ENCODE measurements at regions not wholly inside any gene's neighbourhood (a gene's known extent, or its start where the extent isn't known, plus 50 kb on each side); places are given as distances from the start of the nearest gene placed in this dataset.

DNA sequence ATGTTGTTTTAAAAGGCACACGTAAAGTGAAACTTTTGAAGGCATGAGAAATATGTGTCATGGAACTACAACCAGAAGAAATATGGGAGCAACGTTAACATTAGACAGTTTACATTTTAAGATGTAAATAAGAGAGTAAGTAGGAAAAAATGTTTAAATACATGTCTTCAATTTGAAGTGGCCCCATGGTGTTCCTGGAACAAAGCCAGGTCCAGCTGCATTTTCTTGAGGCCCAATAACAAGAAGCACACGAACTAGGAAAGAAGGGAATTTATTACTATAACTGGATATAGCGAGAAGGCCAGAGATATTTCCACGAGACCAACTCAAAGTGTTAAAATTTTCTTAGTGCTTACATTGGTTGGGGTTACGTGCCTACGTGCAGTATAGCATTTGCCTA, 458.1 kb downstream of the KCTD8 start:
- DNase-seq: no peak

DNA sequence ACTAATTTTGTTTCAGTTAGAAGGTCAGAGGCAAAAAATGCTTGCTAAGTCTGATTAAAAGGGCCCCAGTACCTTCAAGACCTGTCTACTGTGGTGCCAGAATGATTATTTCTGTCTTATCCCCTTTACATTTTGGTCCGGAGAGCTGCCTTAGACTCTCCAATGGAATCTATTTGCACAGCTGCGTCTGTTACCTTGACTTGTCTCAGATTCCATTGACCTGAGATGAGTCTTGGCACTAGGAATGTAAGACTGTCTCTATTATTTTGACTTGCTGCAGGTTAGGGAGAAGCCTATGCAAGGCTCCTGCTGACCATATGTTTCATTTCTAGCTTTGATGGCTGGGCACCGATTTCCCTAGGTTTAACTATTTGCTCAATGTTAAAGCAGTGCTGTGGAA, 457.6 kb downstream of the KCTD8 start:
- no peak for DNase-seq

DNA sequence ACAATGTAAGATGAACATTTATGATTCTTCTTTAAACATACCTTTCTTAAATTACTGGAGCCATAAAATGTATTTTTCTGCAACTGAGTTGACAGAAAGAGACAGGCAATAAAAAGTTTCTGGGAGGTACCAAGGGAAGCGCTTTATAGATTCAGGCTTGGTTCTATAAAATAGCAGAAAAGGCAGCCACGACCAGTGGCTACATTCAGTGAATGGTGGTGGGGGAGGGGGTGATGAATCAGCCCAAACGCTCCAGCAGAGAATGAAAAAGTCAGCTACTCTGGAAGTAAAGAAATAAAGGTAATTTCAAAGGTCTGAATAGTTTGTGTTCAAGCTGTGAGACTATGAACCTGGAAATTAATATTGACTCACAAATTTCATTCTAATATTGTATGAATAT, 456.1 kb downstream of the KCTD8 start:
- no peak for DNase-seq

DNA sequence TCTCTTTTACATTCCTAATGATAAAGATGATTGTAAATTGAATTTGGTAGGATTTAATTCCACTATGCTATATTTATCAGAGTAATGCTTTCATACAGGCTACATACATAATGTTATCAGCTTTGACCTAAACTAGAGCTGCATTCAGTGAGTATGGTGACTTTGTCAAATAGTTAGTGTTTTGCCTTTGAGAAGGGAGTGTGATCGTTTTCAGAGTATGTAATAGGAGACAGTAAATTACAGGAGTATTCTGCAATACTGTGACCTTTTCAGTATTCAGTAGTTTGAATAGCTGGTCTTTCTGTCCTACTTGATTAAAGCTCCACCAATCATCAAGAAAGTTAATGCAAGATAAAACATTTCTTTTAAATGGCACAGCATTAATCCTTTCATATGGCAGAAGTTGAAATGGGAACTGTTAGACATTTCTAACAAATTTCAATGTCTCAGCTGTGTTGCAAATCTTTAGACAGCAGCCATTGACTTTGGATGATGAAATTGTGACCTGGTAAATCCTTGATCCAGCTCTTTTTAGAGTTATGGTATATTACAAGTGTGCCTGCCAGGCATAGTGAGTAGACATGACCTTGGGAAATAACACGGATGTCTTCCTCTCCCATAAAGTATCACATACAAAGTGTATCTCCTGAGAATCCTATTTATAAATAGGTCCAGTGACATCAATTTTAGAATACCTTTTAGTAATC, 455.3 kb downstream of the KCTD8 start:
- DNase-seq: no peak

DNA sequence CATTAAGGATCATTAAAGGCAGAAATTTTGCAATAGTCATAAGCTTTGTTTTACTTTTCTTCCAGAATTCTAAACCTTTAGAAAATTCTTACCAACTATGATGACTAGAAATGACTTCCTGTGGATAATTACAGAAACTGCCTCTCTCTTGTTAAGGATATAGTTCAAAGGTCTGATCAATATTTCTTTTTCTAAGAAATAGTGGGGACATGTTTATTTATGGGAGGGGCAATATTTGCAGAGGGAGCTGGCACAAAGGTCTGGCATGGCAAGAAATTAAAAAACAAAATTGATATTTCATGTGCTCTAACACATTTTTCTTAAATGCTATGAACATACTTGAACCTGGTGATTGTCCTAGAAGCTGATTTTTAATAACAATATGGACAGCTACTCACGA, 448.9 kb downstream of the KCTD8 start:
- no peak for DNase-seq

DNA sequence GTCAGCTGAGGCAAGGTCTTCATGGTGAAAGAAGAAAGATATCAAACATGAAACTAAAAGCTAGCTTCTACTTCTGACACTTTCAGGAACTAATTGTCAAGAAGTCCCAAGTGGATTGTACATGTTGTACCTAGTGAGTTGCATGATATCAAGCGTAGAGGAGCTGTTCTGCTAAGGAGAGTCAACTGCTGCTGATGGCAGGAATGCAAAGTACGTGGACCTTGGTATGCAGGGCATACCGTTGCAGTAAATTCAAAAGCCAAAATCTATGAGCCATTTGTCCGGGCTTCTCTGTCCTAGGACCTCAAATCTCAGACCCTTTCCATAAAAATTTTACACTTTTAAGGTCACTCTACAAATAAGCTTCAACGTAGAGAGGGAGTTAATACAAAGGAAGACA, 446.2 kb downstream of the KCTD8 start:
- no peak for DNase-seq

DNA sequence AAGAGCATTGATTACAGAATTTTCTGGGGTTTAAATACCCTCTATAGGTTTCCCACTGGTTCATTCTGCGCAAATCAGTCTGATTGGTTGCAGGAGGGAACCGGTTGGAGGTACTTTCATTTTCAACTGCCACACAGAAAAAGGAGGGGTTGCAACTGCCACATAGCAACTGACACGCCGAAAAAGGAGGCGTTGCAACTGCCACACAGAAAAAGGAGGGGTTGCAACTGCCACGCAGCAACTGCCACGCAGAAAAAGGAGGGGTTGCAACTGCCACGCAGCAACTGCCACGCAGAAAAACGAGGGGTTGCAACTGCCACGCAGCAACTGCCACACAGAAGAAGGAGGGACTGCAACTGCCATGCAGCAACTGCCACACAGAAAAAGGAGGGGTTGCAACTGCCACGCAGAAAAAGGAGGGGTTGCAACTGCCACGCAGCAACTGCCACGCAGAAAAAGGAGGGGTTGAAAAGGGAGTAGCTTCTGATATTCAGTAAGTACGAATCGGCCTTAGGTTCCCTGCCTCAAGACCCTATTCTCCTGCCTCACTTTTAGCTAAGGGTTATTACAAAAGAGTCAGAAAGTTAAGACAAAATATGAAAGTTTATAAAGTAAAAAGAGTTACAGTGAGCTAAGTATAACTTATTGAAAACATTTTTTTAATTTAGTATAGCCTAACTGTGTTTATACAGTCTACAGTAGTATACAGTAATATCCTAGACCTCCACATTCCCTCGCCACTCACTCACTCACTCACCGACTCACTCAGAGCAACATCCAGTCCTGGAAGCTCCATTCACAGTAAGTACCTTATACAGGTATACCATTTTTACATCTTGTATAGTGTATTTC, 431.8 kb downstream of the KCTD8 start:
- DNase-seq: no peak

DNA sequence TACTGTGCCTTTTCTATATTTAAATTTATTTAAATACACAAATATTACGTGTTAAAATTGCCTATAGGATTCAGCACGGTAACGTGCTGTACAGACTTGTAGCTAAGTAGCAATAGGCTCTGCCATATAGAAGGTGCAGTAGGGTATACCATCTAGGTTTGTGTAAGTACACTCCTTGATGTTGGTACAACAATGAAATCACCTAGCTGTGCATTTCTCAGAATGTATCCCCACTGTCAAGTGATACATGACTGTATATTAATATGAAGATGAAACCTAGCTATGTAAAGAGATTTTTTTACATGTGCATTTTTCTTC, 431.2 kb downstream of the KCTD8 start:
- no peak for DNase-seq

DNA sequence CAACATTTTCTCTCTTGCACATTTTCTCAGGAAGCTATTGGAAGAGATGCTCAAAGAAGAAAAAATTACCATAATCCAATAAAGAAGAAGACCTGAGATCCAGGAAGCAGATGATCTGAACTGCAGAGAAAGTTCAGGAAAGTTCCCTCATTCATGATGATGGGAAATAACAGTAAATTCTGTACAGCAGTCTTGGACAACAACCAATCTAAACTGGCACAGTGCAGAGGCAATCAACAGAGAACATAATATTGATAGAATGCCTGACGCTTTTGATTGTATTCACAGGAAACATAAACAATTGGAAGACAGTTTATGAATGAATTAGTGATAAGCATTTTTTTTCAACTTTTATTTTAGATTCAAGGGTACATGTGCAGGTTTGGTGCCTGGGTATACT, 428.9 kb downstream of the KCTD8 start:
- DNase-seq: no peak

DNA sequence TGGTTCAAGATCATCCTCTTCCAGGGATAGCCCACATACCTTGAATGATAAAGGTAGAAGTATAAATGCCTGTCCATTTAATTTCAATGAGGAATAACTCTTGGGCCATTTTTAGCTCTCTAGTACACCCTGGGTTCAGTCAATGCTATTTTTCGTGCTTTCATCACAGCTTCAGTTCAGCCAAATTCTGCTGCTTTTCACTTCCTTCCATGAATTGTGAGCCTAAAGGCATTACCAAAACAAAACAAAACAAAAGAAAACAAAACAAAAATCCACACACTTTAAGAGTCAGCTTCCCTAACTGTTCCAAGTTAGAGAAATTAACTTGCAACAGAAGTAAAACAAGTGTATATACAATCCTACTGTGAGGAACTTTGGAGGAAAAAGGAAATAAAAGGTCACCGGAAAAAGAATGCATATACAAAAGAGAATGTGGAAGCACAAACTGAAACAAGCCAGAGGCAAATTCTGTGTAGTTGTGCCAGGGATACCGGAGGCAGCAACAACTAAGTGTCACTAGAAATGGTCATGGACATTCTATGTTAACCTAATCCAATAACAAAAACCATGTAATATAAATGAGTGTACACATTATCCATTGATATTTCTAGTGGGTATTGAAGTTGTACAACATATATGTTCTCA, 423.1 kb downstream of the KCTD8 start:
- DNase-seq: no peak

DNA sequence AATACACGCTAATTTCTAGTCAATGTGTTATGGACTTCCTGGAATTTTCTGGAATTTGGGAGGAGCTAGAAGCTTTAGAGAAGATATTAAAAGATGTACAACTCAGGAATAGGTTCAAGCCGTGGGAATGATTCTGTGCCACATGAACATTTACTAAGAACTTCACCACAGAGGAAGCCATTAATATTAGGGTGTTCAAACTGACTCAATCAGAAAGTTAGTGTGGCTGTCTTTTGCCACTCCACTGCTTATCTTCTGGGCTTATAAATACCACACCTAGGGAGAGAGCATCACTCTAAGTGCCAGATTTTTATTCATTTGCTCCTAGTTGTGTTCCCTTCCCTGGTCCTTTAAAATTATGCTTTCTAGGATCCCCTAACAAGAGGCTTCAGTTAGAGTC, 409.8 kb downstream of the KCTD8 start:
- no peak for DNase-seq

DNA sequence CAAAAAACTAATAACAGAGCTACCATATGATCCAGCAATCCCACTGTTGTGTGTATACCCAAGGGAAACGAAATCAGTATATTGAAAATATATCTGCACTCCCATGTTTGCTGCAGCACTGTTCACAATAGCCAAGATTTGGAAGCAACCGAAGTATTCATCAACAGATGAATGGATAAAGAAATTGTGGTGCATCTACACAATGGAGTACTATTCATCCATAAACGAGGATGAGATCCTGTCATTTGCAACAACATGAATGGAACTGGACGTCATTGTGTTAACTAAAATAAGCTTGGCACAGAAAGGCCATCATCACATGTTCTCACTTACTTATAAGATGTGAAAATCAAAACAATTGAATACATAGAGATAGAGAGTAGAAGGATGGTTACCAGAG, 402.1 kb downstream of the KCTD8 start:
- no peak for DNase-seq

DNA sequence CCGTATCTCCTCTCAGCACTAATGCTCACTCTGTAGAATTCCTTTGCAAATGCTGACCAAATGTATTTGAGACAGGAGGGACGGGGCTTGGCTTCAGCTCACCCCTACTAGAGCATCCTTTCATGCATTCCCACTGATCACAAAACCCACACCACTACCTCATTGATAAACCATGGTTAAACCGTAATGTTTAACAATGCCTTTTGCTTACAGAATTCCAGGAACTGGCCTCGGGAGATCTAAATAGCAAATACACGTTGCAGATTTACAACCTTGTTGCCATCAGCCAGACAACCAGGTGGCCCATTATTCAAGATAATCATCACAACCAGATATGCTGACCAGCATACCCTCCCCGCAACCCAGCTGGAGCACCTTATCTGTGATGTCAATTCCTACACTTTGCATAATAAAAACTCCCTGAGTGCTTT, 391.9 kb downstream of the KCTD8 start:
- no peak for DNase-seq

DNA sequence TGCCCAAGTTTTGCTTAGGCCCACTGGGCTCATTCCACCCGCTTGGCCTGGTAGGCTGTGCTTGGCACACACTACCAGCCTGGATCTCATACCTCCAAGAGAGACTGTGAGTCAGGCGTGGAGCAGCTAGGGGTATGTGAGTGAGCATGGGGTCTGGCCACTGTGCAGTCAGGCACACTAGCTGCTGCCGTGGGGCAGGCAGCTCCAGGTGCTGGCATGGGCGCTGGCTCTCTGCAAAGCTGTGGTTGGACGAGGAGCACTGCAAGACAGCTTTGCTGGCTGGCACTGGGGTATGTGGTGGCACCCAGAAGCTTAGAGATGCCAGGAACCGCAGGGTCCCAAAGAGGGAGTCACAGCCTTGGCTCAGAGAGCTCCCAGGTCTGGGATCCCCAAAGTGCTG, 377.8 kb downstream of the KCTD8 start:
- no peak for DNase-seq

DNA sequence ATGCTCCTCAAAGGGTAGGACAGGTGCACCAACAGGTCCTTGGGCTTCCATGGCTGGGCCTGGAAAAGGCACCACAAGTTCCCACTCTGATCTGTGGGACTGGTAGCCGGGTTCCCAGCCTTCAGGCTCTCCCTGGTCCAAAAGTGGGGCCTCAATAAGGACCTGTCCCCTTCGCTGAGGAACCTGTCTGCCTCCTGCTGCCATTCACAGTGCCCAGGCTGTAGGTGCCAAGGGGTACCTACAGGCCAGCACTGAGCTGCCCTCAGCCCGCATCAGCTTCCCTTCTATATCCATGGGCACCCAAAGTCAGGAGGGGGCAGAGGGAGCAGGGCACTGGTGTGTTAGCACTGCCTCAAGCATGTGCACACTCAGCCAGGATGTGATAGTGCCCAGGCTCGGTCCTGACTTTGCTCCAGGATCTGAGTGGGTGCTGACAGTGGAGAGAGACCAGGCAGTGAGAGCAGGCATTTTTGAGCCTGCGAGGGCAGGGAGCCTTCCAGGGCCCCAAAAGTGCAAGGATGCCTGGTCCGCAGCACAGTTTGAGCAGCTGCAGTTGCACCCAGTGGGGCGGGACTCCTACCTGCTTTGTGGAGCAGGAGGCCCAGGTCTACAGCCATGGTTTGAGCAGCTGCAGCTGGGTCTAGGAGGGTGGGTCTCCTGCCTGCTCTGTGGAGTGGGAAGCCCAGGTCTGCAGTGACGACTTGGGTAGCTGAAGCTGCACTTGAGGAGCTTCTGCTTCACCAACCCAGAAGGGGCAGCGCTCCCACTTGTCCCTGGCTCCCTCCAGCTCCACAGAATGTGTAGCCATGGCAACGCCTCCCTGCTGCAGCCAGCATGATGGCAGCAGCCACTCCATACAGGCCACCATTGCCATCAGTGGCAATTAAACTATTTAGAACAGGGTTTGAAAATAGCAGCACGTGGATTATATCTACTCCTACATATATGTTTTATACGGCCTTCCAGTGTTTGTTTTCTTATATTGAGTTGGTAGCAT, 376.4 kb downstream of the KCTD8 start:
- DNase-seq: no peak

DNA sequence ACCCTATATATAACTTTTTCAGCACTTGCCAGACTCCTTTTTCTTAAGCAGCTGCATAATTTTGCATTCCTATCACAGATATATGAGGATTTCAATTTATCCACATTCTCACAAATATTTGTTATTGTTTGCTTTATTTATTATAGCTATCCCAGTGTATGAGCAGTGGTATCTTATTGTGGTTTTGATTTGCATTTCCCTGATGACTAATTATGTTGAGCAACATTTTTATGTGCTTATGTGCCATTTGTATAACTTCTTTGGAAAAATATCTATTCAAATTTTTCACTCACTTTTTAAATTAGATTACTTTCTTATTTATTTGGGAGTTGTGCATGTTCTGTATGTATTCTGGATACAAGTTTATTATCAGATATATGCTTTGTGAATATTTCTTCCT, 361.9 kb downstream of the KCTD8 start:
- DNase-seq: no peak

DNA sequence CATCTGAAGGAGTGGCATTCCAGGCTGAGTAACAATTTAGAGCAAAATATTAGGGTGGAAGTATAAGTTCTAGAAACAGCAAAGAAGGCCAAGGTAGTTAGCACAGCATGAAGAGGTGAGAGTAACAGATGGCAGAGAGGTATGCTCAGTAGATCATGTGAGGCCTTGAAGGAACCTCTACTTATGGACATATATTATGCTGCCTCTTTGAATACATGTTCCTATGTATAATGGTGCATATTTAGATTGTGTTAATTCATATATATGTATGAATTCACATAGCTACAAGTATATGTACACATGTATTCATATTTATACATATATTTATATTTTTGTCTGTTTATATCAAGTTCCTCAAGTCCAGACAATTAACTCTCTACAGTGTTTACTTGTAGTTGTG, 355.2 kb downstream of the KCTD8 start:
- no peak for DNase-seq

DNA sequence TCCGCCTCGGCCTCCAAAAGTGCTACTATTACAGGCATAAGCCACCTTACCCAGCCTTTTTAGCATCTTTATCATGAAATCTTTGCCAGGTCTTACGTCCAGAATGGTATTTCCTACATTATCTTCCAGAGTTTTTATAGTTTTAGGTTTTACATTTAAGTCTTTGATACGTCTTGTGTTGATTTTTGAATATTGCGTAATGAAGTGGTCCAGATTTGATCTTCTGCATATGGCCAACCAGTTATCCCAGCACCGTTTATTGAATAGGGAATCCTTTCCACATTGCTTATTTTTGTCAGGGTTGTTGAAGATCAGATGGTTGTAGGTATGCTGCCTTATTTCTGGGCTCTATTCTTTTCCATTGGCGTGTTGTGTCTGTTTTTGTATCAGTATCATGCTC, 349.6 kb downstream of the KCTD8 start:
- DNase-seq: no peak

DNA sequence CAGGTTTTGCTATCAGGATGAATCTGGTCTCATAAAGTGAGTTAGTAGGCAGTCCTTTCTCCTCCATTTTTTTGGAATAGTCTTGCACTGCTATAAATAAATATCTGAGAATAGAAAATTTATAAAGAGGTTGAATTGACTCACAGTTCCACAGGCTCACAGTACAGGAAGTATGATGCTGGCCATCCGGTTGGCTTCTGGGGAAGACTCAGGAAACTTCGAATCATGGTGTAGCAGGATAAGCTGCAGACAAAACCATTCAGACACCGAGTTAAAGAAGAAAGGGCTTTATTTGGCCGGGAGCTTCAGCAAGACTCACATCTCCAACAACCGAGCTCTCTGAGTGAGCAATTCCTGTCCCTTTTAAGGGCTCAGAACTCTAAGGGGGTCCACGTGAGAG, 348.2 kb downstream of the KCTD8 start:
- no peak for DNase-seq

DNA sequence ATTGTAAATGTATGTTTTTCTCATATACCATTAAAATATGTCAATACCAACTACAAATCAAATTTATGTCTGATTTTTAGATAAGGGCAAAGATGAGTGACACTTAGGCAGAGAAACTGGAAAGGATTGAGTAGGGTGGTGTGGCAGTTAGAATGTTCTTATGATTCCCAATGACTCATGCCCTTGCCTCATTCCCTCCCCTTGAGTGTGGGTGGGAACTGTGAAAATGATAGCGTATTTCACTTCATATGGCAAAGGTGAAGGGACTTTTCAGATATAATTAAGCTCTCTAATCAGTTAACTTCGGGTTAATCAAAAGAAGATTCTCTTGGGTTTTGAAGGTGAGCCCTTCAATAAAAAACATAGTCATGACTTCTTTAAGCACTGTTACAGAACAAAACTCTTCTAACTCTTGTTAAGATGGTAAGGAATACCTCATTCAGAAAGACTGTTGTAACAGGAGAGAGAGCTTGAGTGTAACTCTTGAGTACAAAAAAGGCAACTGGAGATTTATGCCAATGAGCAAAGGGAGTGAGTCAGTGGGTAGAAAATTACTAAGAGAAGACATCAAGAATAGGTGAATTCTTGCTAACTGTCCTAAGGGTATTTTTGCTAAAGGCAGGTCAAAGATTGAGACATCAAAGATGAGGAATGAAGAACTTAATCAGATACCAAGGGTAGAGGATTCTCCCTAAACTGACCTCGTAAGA, 329.5 kb downstream of the KCTD8 start:
- no peak for DNase-seq

DNA sequence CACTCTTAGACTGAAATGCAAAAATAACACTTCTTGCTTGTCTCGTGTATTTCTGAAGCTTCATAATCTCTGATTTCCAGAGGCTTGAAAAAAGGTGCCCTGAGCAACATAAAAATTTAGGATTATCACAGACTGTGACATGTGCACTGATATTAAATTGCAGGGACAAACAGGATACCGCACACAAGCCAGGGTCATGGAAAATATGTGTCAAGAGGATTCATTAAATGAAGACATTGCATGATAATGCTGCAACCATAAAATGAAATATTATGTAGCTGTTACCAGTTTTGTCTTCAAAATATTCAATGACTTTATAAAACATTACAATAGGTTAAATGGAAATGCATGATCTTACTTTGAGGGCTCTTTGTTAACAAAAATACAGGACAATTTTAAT, 328.0 kb downstream of the KCTD8 start:
- no peak for DNase-seq

DNA sequence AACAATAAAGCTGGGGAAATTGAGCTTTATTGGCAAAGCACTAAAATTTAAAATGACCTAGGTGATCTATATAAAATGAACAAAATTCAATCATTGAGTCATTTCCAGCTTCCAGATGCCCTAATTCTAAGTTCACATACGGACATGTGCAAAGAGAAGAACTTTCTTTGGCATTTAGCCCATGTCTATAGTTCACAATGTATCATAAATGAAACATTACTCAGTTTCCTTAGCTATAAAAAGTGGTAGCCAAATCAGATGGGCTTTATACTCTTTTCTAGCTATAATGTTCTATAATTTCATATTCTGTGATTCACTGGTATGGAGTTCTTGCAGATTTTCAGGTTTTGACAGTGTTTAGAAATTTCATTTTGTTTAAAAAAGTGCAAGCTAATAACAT, 327.4 kb downstream of the KCTD8 start:
- no peak for DNase-seq

Measured in occipital lobe (tissue), 1 donor.